ENCODE measurements at regions not wholly inside any gene's neighbourhood (a gene's known extent, or its start where the extent isn't known, plus 50 kb on each side); places are given as distances from the start of the nearest gene placed in this dataset.

DNA sequence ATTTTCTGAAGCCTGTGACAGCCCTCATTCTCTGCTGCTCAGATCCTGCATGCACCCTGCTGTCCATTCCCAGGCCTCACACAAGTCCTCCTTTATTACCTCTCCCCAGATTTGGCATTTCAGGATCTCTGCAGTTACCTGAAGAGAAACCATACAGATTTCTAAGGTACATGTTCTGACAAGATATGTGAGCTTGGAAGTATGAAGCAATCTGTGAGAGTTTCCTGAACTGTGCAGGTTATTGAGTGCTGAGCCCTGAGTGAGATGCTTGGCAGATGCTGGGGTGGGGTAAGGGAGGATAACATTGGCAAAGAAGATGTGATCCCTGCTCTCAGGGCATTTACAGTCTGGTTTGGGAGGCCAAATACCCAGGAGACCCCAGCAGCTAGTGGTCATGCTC is 91.9 kb upstream of the EPCAM start:
- Histone ChIP-seq H3K27ac (ENCODE audit: low read depth in 2 of 2, low read length in 1 of 2) (no peak overlapping the region), H3K4me3 (ENCODE audit: low read depth in 1 of 2, low read length in 2 of 2) (no peak overlapping the region), H3K9me3 (ENCODE audit: control insufficient read depth in 2 of 2, insufficient read depth in 1 of 2, low read depth in 1 of 2, low read length in 1 of 2) (no peaks in the 10 kb centered on the region)

DNA sequence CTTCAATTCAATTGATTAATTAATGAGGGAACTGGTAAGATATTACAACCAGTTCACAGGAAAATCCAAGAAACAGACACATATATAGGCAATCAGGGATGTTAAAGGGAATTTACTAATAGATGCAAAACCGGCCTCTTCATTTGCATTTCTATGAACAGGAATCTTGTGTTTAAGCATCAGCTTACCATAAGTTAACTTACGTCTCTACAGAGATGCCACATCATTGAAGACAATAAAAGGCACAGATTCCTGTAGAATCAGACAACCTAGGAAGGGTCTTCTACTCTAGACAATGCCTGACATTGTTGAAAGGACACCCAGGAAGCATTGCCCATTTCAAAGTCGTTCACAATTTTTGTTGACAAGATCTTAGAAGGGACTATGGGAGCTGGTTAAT is 93.0 kb upstream of the EPCAM start:
- no peaks in the 10 kb centered on the region for H3K36me3 ChIP-seq (ENCODE audit: control insufficient read depth in 2 of 2, insufficient read depth in 2 of 2, low read length in 1 of 2)
- no peak overlapping the region for H3K27ac ChIP-seq (ENCODE audit: low read depth in 2 of 2, low read length in 1 of 2)
- no peak overlapping the region for H3K4me3 ChIP-seq (ENCODE audit: low read depth in 1 of 2, low read length in 2 of 2)
- no peaks in the 10 kb centered on the region for H3K9me3 ChIP-seq (ENCODE audit: control insufficient read depth in 2 of 2, insufficient read depth in 1 of 2, low read depth in 1 of 2, low read length in 1 of 2)
- H3K27me3 ChIP-seq (ENCODE audit: control insufficient read depth in 1 of 2, insufficient read depth in 2 of 2, low read length in 2 of 2): no peaks in the 10 kb centered on the region
- peaks cover 0 to 5% of the 10 kb centered on the region in 2 donors for H3K4me1 ChIP-seq (ENCODE audit: control insufficient read depth in 2 of 2, insufficient read depth in 2 of 2, low read length in 1 of 2)
- WGBS, 2 donors: 81 to 82% methylated on average over 3 of the region's 3 CpGs

More for the DNA sequence above, 91.9 kb upstream of the EPCAM start:
- no peaks in the 10 kb centered on the region for H3K27me3 ChIP-seq (ENCODE audit: control insufficient read depth in 1 of 2, insufficient read depth in 2 of 2, low read length in 2 of 2)
- H3K4me1 ChIP-seq (ENCODE audit: control insufficient read depth in 2 of 2, insufficient read depth in 2 of 2, low read length in 1 of 2): peaks cover 0 to 1% of the 10 kb centered on the region in 2 donors
- H3K36me3 ChIP-seq (ENCODE audit: control insufficient read depth in 2 of 2, insufficient read depth in 2 of 2, low read length in 1 of 2): no peaks in the 10 kb centered on the region

GRCh38 chr2:47274054-47274782 is 94.9 kb upstream of the EPCAM start:
- H3K27me3 ChIP-seq (ENCODE audit: control insufficient read depth in 1 of 2, insufficient read depth in 2 of 2, low read length in 2 of 2): no peaks in the 10 kb centered on the region
- H3K36me3 ChIP-seq (ENCODE audit: control insufficient read depth in 2 of 2, insufficient read depth in 2 of 2, low read length in 1 of 2): no peaks in the 10 kb centered on the region
- peak overlapping the region; percentile 46 to 78 for H3K27ac ChIP-seq (ENCODE audit: low read depth in 2 of 2, low read length in 1 of 2)
- no peaks in the 10 kb centered on the region for H3K9me3 ChIP-seq (ENCODE audit: control insufficient read depth in 2 of 2, insufficient read depth in 1 of 2, low read depth in 1 of 2, low read length in 1 of 2)
- H3K4me1 ChIP-seq (ENCODE audit: control insufficient read depth in 2 of 2, insufficient read depth in 2 of 2, low read length in 1 of 2): peaks cover 0 to 5% of the 10 kb centered on the region in 2 donors
- WGBS, 2 donors: 63 to 71% methylated on average over 10 of the region's 10 CpGs
- H3K4me3 ChIP-seq (ENCODE audit: low read depth in 1 of 2, low read length in 2 of 2): no peak overlapping the region

- Histone ChIP-seq H3K27ac (ENCODE audit: low read depth in 2 of 2, low read length in 1 of 2) (peak overlapping the region in 1 of 2 donors; percentile 8), H3K27me3 (ENCODE audit: control insufficient read depth in 1 of 2, insufficient read depth in 2 of 2, low read length in 2 of 2) (no peaks in the 10 kb centered on the region), H3K4me3 (ENCODE audit: low read depth in 1 of 2, low read length in 2 of 2) (no peak overlapping the region), H3K4me1 (ENCODE audit: control insufficient read depth in 2 of 2, insufficient read depth in 2 of 2, low read length in 1 of 2) (peaks cover 0 to 5% of the 10 kb centered on the region in 2 donors), H3K36me3 (ENCODE audit: control insufficient read depth in 2 of 2, insufficient read depth in 2 of 2, low read length in 1 of 2) (no peaks in the 10 kb centered on the region), H3K9me3 (ENCODE audit: control insufficient read depth in 2 of 2, insufficient read depth in 1 of 2, low read depth in 1 of 2, low read length in 1 of 2) (no peaks in the 10 kb centered on the region)
- WGBS, 2 donors: 71 to 76% methylated on average over 18 of the region's 18 CpGs
These were observed 96.0 kb upstream of the EPCAM start for GRCh38 chr2:47272905-47273758.

GRCh38 chr2:47272031-47272864 is 95.9 kb upstream of the CALM2 start:
- WGBS, 2 donors: 10% methylated on average over 41 to 46 of the region's 46 CpGs
- Histone ChIP-seq H3K4me3 (ENCODE audit: low read depth in 1 of 2, low read length in 2 of 2) (peak overlapping the region; percentile 23 to 33), H3K27me3 (ENCODE audit: control insufficient read depth in 1 of 2, insufficient read depth in 2 of 2, low read length in 2 of 2) (no peaks in the 10 kb centered on the region), H3K36me3 (ENCODE audit: control insufficient read depth in 2 of 2, insufficient read depth in 2 of 2, low read length in 1 of 2) (no peaks in the 10 kb centered on the region), H3K9me3 (ENCODE audit: control insufficient read depth in 2 of 2, insufficient read depth in 1 of 2, low read depth in 1 of 2, low read length in 1 of 2) (no peaks in the 10 kb centered on the region), H3K4me1 (ENCODE audit: control insufficient read depth in 2 of 2, insufficient read depth in 2 of 2, low read length in 1 of 2) (peaks cover 0 to 5% of the 10 kb centered on the region in 2 donors), H3K27ac (ENCODE audit: low read depth in 2 of 2, low read length in 1 of 2) (peak overlapping the region in 1 of 2 donors; percentile 43)

GRCh38 chr2:47271054-47272000 is 95.0 kb upstream of the CALM2 start:
- WGBS, 2 donors: 81 to 82% methylated on average over 9 of the region's 9 CpGs
- Histone ChIP-seq H3K27ac (ENCODE audit: low read depth in 2 of 2, low read length in 1 of 2) (peak overlapping the region in 1 of 2 donors; percentile 43), H3K36me3 (ENCODE audit: control insufficient read depth in 2 of 2, insufficient read depth in 2 of 2, low read length in 1 of 2) (no peaks in the 10 kb centered on the region), H3K27me3 (ENCODE audit: control insufficient read depth in 1 of 2, insufficient read depth in 2 of 2, low read length in 2 of 2) (no peaks in the 10 kb centered on the region), H3K4me3 (ENCODE audit: low read depth in 1 of 2, low read length in 2 of 2) (no peak overlapping the region), H3K4me1 (ENCODE audit: control insufficient read depth in 2 of 2, insufficient read depth in 2 of 2, low read length in 1 of 2) (peaks cover 0 to 5% of the 10 kb centered on the region in 2 donors), H3K9me3 (ENCODE audit: control insufficient read depth in 2 of 2, insufficient read depth in 1 of 2, low read depth in 1 of 2, low read length in 1 of 2) (no peaks in the 10 kb centered on the region)

DNA sequence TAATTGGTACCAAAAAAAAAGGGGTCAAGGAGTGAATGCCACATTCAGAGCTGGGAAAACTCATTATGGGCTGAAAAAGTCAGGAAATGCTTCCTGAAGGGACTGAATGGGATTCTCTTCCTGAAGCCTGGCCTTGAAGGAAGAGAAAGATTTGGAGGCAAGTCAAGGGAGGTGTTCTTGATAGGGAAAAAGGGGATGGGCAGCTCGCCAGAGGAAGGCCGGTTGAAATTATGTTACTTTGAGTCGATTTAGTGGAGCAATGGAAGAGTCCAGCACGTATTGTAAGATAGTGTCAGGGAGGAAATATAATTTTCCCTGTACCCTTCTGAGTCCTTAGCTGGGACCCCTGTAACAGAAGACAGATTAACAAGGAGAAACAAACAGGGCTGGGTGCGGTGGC is 94.1 kb upstream of the CALM2 start:
- Histone ChIP-seq H3K9me3 (ENCODE audit: control insufficient read depth in 2 of 2, insufficient read depth in 1 of 2, low read depth in 1 of 2, low read length in 1 of 2) (no peaks in the 10 kb centered on the region), H3K4me1 (ENCODE audit: control insufficient read depth in 2 of 2, insufficient read depth in 2 of 2, low read length in 1 of 2) (peaks cover 0 to 5% of the 10 kb centered on the region in 2 donors), H3K36me3 (ENCODE audit: control insufficient read depth in 2 of 2, insufficient read depth in 2 of 2, low read length in 1 of 2) (no peaks in the 10 kb centered on the region), H3K4me3 (ENCODE audit: low read depth in 1 of 2, low read length in 2 of 2) (no peak overlapping the region), H3K27me3 (ENCODE audit: control insufficient read depth in 1 of 2, insufficient read depth in 2 of 2, low read length in 2 of 2) (no peaks in the 10 kb centered on the region), H3K27ac (ENCODE audit: low read depth in 2 of 2, low read length in 1 of 2) (no peak overlapping the region)
- WGBS, 2 donors: 85 to 90% methylated on average over 5 of the region's 5 CpGs

- Histone ChIP-seq H3K27ac (ENCODE audit: low read depth in 2 of 2, low read length in 1 of 2) (peak overlapping the region in 1 of 2 donors; percentile 67), H3K4me1 (ENCODE audit: control insufficient read depth in 2 of 2, insufficient read depth in 2 of 2, low read length in 1 of 2) (peaks cover 0 to 5% of the 10 kb centered on the region in 2 donors), H3K27me3 (ENCODE audit: control insufficient read depth in 1 of 2, insufficient read depth in 2 of 2, low read length in 2 of 2) (no peaks in the 10 kb centered on the region), H3K4me3 (ENCODE audit: low read depth in 1 of 2, low read length in 2 of 2) (no peak overlapping the region), H3K36me3 (ENCODE audit: control insufficient read depth in 2 of 2, insufficient read depth in 2 of 2, low read length in 1 of 2) (no peaks in the 10 kb centered on the region), H3K9me3 (ENCODE audit: control insufficient read depth in 2 of 2, insufficient read depth in 1 of 2, low read depth in 1 of 2, low read length in 1 of 2) (no peaks in the 10 kb centered on the region)
- 46 to 51% methylated on average over 5 of the region's 5 CpGs for WGBS, 2 donors
These were observed 93.3 kb upstream of the CALM2 start for GRCh38 chr2:47269316-47270232.
